Caco-2 (cell line): ENCODE measurements at regions not wholly inside any gene's neighbourhood (a gene's known extent, or its start where the extent isn't known, plus 50 kb on each side); places are given as distances from the start of the nearest gene placed in this dataset.

Experiments used
- BruUV-seq: library from RNA; stranded (reverse); fragments of 400-500 nt; replicated peaks from 2 replicates; lab custom pipeline; 2021; lab: Mats Ljungman, UMichigan
- CTCF ChIA-PET: fragments of 300-600 bp; sonication (Branson Sonifier 250); formaldehyde crosslinking; loops from one replicate; lab custom pipeline; 2022; ENCODE audit warnings: antibody characterized with exemption; lab: Charles Lee
- POLR2A ChIA-PET: fragments of 300-600 bp; sonication (Branson Sonifier 250); formaldehyde crosslinking; loops from one replicate; lab custom pipeline; 2022; ENCODE audit warnings: antibody characterized with exemption; lab: Charles Lee
- DNase-seq, 2 experiments: peaks; one replicate each; pipeline versions ENCODE4 v3.0.0 to v3.0.0-alpha.2; 2020 to 2022
- H3K27me3 ChIP-seq: replicated peaks from 2 replicates; pipeline ENCODE4 v1.6.0; 2011; ENCODE audit warnings: low read length; ENCODE audit not compliant: control insufficient read depth, insufficient read depth
- H3K36me3 ChIP-seq: 2 replicates; pipeline ENCODE4 v1.5.1; 2011; ENCODE audit warnings: low read length; ENCODE audit not compliant: control insufficient read depth, insufficient read depth
- H3K4me1 ChIP-seq: fragments of 250-450 bp; sonication (Bioruptor Pico); 2 replicates; pipeline ENCODE4 v1.5.1; 2020; ENCODE audit warnings: mild to moderate bottlenecking
- H3K4me3 ChIP-seq: 2 replicates; pipeline ENCODE4 v1.5.1; 2011; ENCODE audit warnings: low read depth, mild to moderate bottlenecking, control low read depth, low read length
- H3K9me3 ChIP-seq: fragments of 250-450 bp; sonication (Bioruptor Pico); 2 replicates; pipeline ENCODE4 v1.5.1; 2020; ENCODE audit warnings: mild to moderate bottlenecking, moderate library complexity
- H3K27ac Mint-ChIP-seq: one replicate; pipeline ENCODE4 v1.8.0; 2022; ENCODE audit warnings: mixed read lengths; ENCODE audit not compliant: unreplicated experiment
- H3K27me3 Mint-ChIP-seq: one replicate; pipeline ENCODE4 v1.8.0; 2022; ENCODE audit warnings: mixed read lengths; ENCODE audit not compliant: insufficient read depth, unreplicated experiment
- H3K36me3 Mint-ChIP-seq: one replicate; pipeline ENCODE4 v1.8.0; 2022; ENCODE audit warnings: mild to moderate bottlenecking, mixed read lengths; ENCODE audit not compliant: insufficient read depth, unreplicated experiment
- H3K4me1 Mint-ChIP-seq: one replicate; pipeline ENCODE4 v1.8.0; 2022; ENCODE audit warnings: low read depth, mixed read lengths; ENCODE audit not compliant: unreplicated experiment
- H3K4me3 Mint-ChIP-seq: one replicate; pipeline ENCODE4 v1.8.0; 2022; ENCODE audit warnings: mild to moderate bottlenecking, moderate library complexity, mixed read lengths; ENCODE audit not compliant: unreplicated experiment
- H3K9me3 Mint-ChIP-seq: one replicate; pipeline ENCODE4 v1.8.0; 2022; ENCODE audit warnings: mixed read lengths; ENCODE audit not compliant: unreplicated experiment
- intact Hi-C: fragments of 100-400 bp; cut with micrococcal nuclease; formaldehyde crosslinking; loops from one replicate; pipeline ENCODE4 v1.10.0; 2022; ENCODE audit not compliant: unreplicated experiment
- TF ChIP-seq, protein P1 (sequence below), 2 experiments: fragments of 200-600 bp in 1 of 2; IDR thresholded peaks; 1 replicate in 1 of 2; 2 replicates in 1 of 2; pipeline versions ENCODE4 v1.5.1 to v1.8.0; 2011 to 2022; ENCODE audit warnings: antibody characterized with exemption in 1 of 2, control low read depth in 1 of 2, inconsistent platforms in 1 of 2, low read depth in 1 of 2, low read length in 1 of 2, mild to moderate bottlenecking in 1 of 2, moderate library complexity in 1 of 2; ENCODE audit not compliant: insufficient read depth in 1 of 2, severe bottlenecking in 1 of 2, unreplicated experiment in 1 of 2

DNA sequence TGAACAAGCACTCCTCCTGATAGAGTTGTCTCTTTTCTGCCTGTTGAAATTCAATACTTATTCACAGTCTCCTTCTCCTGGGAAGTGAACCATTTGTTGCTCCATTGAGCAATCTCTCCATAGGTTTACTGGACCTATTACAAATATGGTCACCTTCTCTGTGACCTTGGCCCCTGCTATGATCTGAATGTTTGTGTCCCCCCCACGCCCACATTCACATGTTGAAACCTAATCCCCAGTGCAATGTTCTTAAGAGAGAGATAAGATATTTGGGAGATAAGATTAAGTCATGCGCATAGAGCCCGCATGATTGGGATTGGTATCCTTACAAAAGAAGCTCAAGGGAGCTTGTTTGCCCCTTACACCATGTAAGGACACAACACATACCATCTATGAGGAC is 54.1 kb upstream of the GABRE start:
- ChIA-PET POLR2A (no interaction called here), CTCF (no interaction called here)
- DNase-seq, result peak; percentile 58 to 63
- Histone ChIP-seq H3K27me3 (no peaks in the 10 kb centered on the region), H3K36me3 (no peaks in the 10 kb centered on the region), H3K9me3 (0 out of 2 replicates have a peak, but pooled peaks cover 5% of the 10 kb centered on the region), H3K4me1 (peaks cover 5% of the 10 kb centered on the region; the same call in 1 of the 2 replicates), H3K4me3 (no peak overlapping the region)
- Mint-ChIP-seq H3K36me3 (peaks cover 6% of the 10 kb centered on the region), H3K27ac (peak overlapping the region; percentile 90), H3K4me3 (peak overlapping the region; percentile 55), H3K9me3 (peaks cover 29% of the 10 kb centered on the region), H3K4me1 (peaks cover 6% of the 10 kb centered on the region), H3K27me3 (no peaks in the 10 kb centered on the region)
- no TSS peak for BruUV-seq
- TF ChIP-seq, protein P1, sequence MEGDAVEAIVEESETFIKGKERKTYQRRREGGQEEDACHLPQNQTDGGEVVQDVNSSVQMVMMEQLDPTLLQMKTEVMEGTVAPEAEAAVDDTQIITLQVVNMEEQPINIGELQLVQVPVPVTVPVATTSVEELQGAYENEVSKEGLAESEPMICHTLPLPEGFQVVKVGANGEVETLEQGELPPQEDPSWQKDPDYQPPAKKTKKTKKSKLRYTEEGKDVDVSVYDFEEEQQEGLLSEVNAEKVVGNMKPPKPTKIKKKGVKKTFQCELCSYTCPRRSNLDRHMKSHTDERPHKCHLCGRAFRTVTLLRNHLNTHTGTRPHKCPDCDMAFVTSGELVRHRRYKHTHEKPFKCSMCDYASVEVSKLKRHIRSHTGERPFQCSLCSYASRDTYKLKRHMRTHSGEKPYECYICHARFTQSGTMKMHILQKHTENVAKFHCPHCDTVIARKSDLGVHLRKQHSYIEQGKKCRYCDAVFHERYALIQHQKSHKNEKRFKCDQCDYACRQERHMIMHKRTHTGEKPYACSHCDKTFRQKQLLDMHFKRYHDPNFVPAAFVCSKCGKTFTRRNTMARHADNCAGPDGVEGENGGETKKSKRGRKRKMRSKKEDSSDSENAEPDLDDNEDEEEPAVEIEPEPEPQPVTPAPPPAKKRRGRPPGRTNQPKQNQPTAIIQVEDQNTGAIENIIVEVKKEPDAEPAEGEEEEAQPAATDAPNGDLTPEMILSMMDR (IDR thresholded peaks at IDR 0.05; ENCODE audit: insufficient read depth in 1 of 2, low read depth in 1 of 2, low read length in 1 of 2, severe bottlenecking in 1 of 2, unreplicated experiment in 1 of 2), result no peak
- intact Hi-C loops, result loop anchor here (1.0 kb wide), 1 partner anchor 32 kb away; no protein-coding TSS in a partner anchor

DNA sequence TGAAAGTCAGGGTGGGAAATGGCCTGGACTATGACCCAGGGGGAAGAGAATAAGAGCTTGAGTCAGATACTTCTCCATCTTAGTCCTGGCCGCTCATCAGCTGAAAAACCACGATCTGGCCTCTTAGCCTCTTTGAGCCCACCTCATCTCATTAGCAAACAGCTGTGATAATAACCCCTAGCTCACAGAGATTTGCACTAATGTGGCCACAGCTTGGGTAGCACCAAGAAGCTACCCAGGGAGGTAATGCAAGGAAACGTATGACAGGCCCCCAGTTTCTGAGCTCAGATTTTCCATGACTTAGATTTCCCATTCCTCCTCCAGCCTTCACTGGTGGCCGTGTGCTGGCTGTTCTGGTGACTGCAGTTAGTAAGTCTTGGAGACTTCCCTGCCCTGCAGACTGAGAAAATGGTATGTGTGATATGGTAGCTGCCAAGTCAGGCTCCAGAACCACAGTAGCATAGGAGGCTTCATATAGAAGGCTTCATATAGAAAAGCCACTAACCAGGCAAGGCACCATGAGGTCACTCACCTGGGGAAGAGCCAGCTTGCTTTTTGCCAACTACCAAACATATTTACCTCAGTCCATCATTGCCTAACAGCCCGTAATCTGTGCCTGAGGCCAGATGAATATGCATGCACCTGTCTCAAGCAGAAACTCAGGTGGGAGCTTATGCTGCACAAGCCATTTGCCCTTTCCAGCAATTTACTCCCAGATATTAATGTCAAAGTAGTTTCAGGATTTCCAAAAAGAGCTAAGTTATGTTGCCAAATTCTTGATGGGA is 51.4 kb upstream of the GABRE start:
- H3K4me1 ChIP-seq, result peaks cover 5% of the 10 kb centered on the region; the same call in 1 of the 2 replicates
- no peaks in the 10 kb centered on the region for H3K27me3 Mint-ChIP-seq
- ChIA-PET POLR2A (no interaction called here), CTCF (no interaction called here)
- no peak overlapping the region for H3K4me3 ChIP-seq
- no peak overlapping the region for H3K4me3 Mint-ChIP-seq
- peaks cover 6% of the 10 kb centered on the region for H3K36me3 Mint-ChIP-seq
- no peaks in the 10 kb centered on the region for H3K27me3 ChIP-seq
- peaks cover 19% of the 10 kb centered on the region for H3K9me3 Mint-ChIP-seq
- peaks cover 6% of the 10 kb centered on the region for H3K4me1 Mint-ChIP-seq
- DNase-seq, result no peak
- TF ChIP-seq, protein P1 (IDR thresholded peaks at IDR 0.05; ENCODE audit: insufficient read depth in 1 of 2, low read depth in 1 of 2, low read length in 1 of 2, severe bottlenecking in 1 of 2, unreplicated experiment in 1 of 2), result no peak
- BruUV-seq, result no TSS peak
- 0 out of 2 replicates have a peak, but pooled peaks cover 5% of the 10 kb centered on the region for H3K9me3 ChIP-seq
- intact Hi-C loops, result no loop called here
- H3K27ac Mint-ChIP-seq, result no peak overlapping the region
- no peaks in the 10 kb centered on the region for H3K36me3 ChIP-seq

DNA sequence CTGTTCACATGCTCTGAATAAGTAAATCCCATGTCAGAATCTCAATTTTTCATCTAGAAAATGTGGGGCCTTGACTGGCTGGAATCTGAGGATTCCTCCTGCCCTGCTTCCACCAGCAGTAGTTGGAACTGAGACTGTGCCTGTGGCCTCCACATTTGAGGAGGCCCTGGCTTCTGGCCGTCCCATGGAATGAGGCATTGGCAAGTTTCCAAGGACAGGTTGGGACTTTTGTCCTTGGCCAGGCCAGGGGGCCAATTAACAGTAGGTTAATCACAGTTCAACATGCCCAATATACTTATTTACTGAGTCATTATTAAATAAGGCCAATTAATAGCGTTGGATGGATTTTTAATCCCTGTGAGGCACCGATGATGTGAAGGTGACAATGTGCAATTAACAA is 50.2 kb upstream of the GABRE start:
- Histone ChIP-seq H3K4me3 (no peak overlapping the region), H3K27me3 (no peaks in the 10 kb centered on the region), H3K4me1 (peaks cover 5% of the 10 kb centered on the region; the same call in 1 of the 2 replicates), H3K9me3 (0 out of 2 replicates have a peak, but pooled peaks cover 5% of the 10 kb centered on the region), H3K36me3 (no peaks in the 10 kb centered on the region)
- TF ChIP-seq, protein P1 (IDR thresholded peaks at IDR 0.05; ENCODE audit: insufficient read depth in 1 of 2, low read depth in 1 of 2, low read length in 1 of 2, severe bottlenecking in 1 of 2, unreplicated experiment in 1 of 2), result no peak
- H3K4me3 Mint-ChIP-seq, result no peak overlapping the region
- DNase-seq, result no peak
- intact Hi-C loops, result no loop called here
- ChIA-PET CTCF (no interaction called here), POLR2A (interaction anchor here (0.6 kb wide), 1 partner anchor 628 kb away, joined by 6 read pairs; no protein-coding TSS in a partner anchor)
- no peak overlapping the region for H3K27ac Mint-ChIP-seq
- peaks cover 6% of the 10 kb centered on the region for H3K36me3 Mint-ChIP-seq
- peaks cover 18% of the 10 kb centered on the region for H3K9me3 Mint-ChIP-seq
- no peaks in the 10 kb centered on the region for H3K27me3 Mint-ChIP-seq
- BruUV-seq, result no TSS peak
- peaks cover 6% of the 10 kb centered on the region for H3K4me1 Mint-ChIP-seq
